ENCODE measurements at regions not wholly inside any gene's neighbourhood (a gene's known extent, or its start where the extent isn't known, plus 50 kb on each side); places are given as distances from the start of the nearest gene placed in this dataset.

GRCh38 chr4:160877087-160877790, 1286.6 kb downstream of the FSTL5 start:
- no peaks in the 10 kb centered on the region for H3K27me3 ChIP-seq (replicated peaks in 2 of 5; ENCODE audit: control insufficient read depth in 4 of 5, insufficient read depth in 5 of 5, low read length in 4 of 5)
- H3K4me3 ChIP-seq (ENCODE audit: control insufficient read depth in 1 of 7, extremely low read depth in 1 of 7, insufficient read depth in 4 of 7, low read depth in 2 of 7, low read length in 6 of 7) = no peak overlapping the region
- WGBS (ENCODE audit: insufficient coverage) = 89% methylated on average over 8 of the region's 9 CpGs
- ChIA-PET CTCF (no interaction called here), POLR2A (no interaction called here)
- no peaks in the 10 kb centered on the region for H3K9me3 ChIP-seq (ENCODE audit: control extremely low read depth in 1 of 5, control insufficient read depth in 4 of 5, insufficient read depth in 2 of 5, low read depth in 1 of 5, low read length in 4 of 5)
- DNase-seq = no peak
- no peaks in the 10 kb centered on the region for H3K36me3 ChIP-seq (ENCODE audit: control insufficient read depth in 4 of 4, insufficient read depth in 4 of 4, low read length in 3 of 4)
- no peak overlapping the region for H3K27ac ChIP-seq (ENCODE audit: insufficient read depth in 1 of 2, low read depth in 1 of 2, low read length in 2 of 2, poor library complexity in 1 of 2, severe bottlenecking in 2 of 2)
- H3K4me1 ChIP-seq (ENCODE audit: control extremely low read depth in 1 of 4, control insufficient read depth in 4 of 4, insufficient read depth in 4 of 4, low read length in 3 of 4) = no peaks in the 10 kb centered on the region

GRCh38 chr4:160880180-160880579, 1283.6 kb downstream of the FSTL5 start:
- Histone ChIP-seq H3K27me3 (replicated peaks in 2 of 5; ENCODE audit: control insufficient read depth in 4 of 5, insufficient read depth in 5 of 5, low read length in 4 of 5) (no peaks in the 10 kb centered on the region), H3K27ac (ENCODE audit: insufficient read depth in 1 of 2, low read depth in 1 of 2, low read length in 2 of 2, poor library complexity in 1 of 2, severe bottlenecking in 2 of 2) (no peak overlapping the region), H3K4me3 (ENCODE audit: control insufficient read depth in 1 of 7, extremely low read depth in 1 of 7, insufficient read depth in 4 of 7, low read depth in 2 of 7, low read length in 6 of 7) (no peak overlapping the region), H3K9me3 (ENCODE audit: control extremely low read depth in 1 of 5, control insufficient read depth in 4 of 5, insufficient read depth in 2 of 5, low read depth in 1 of 5, low read length in 4 of 5) (no peaks in the 10 kb centered on the region), H3K4me1 (ENCODE audit: control extremely low read depth in 1 of 4, control insufficient read depth in 4 of 4, insufficient read depth in 4 of 4, low read length in 3 of 4) (no peaks in the 10 kb centered on the region), H3K36me3 (ENCODE audit: control insufficient read depth in 4 of 4, insufficient read depth in 4 of 4, low read length in 3 of 4) (no peaks in the 10 kb centered on the region)
- ChIA-PET CTCF (no interaction called here), POLR2A (no interaction called here)
- WGBS (ENCODE audit: insufficient coverage) = 75% methylated on average over 4 of the region's 5 CpGs
- no peak for DNase-seq

- 100% methylated on average over 1 of the region's 1 CpG for WGBS (ENCODE audit: insufficient coverage)
- no peaks in the 10 kb centered on the region for H3K4me1 ChIP-seq (ENCODE audit: control extremely low read depth in 1 of 4, control insufficient read depth in 4 of 4, insufficient read depth in 4 of 4, low read length in 3 of 4)
- ChIA-PET POLR2A (no interaction called here), CTCF (no interaction called here)
- no peak for DNase-seq
- peaks cover 0 to 6% (median 3%) of the 10 kb centered on the region in 5 experiments for H3K9me3 ChIP-seq (ENCODE audit: control extremely low read depth in 1 of 5, control insufficient read depth in 4 of 5, insufficient read depth in 2 of 5, low read depth in 1 of 5, low read length in 4 of 5)
- no peaks in the 10 kb centered on the region for H3K27me3 ChIP-seq (replicated peaks in 2 of 5; ENCODE audit: control insufficient read depth in 4 of 5, insufficient read depth in 5 of 5, low read length in 4 of 5)
- H3K36me3 ChIP-seq (ENCODE audit: control insufficient read depth in 4 of 4, insufficient read depth in 4 of 4, low read length in 3 of 4) = no peaks in the 10 kb centered on the region
- no peak overlapping the region for H3K4me3 ChIP-seq (ENCODE audit: control insufficient read depth in 1 of 7, extremely low read depth in 1 of 7, insufficient read depth in 4 of 7, low read depth in 2 of 7, low read length in 6 of 7)
- no peak overlapping the region for H3K27ac ChIP-seq (ENCODE audit: insufficient read depth in 1 of 2, low read depth in 1 of 2, low read length in 2 of 2, poor library complexity in 1 of 2, severe bottlenecking in 2 of 2)
These were observed 1276.1 kb downstream of the FSTL5 start for GRCh38 chr4:160887668-160888067.

DNA sequence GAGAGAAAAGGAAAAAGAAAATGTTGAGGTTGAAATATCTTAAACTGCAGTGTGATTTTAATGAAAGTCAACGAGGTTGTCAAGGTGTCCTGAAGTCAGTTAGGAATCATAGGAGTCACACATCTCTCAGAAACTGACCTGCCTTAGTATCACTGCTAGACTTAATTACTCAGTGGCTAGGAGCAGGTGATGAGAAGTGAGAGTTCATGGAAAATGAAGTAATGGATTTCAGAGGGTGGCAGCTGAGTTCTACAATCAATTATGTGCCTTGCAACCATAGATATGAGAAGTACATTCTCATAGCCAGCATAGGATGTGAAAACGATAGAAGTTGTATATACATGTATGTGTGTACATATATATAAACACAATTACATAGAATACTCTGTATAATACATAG, 1269.7 kb downstream of the FSTL5 start:
- no peak for DNase-seq
- POLR2A ChIA-PET = no interaction called here
- WGBS (ENCODE audit: insufficient coverage) = 43% methylated on average over 1 of the region's 2 CpGs
- Histone ChIP-seq H3K27ac (ENCODE audit: insufficient read depth in 1 of 2, low read depth in 1 of 2, low read length in 2 of 2, poor library complexity in 1 of 2, severe bottlenecking in 2 of 2) (no peak overlapping the region), H3K4me3 (ENCODE audit: control insufficient read depth in 1 of 7, extremely low read depth in 1 of 7, insufficient read depth in 4 of 7, low read depth in 2 of 7, low read length in 6 of 7) (no peak overlapping the region), H3K27me3 (replicated peaks in 2 of 5; ENCODE audit: control insufficient read depth in 4 of 5, insufficient read depth in 5 of 5, low read length in 4 of 5) (no peaks in the 10 kb centered on the region), H3K36me3 (ENCODE audit: control insufficient read depth in 4 of 4, insufficient read depth in 4 of 4, low read length in 3 of 4) (no peaks in the 10 kb centered on the region), H3K9me3 (ENCODE audit: control extremely low read depth in 1 of 5, control insufficient read depth in 4 of 5, insufficient read depth in 2 of 5, low read depth in 1 of 5, low read length in 4 of 5) (peaks cover 0 to 1% (median 0%) of the 10 kb centered on the region in 5 experiments), H3K4me1 (ENCODE audit: control extremely low read depth in 1 of 4, control insufficient read depth in 4 of 4, insufficient read depth in 4 of 4, low read length in 3 of 4) (no peaks in the 10 kb centered on the region)
- CTCF ChIA-PET = no interaction called here

- H3K4me1 ChIP-seq (ENCODE audit: control extremely low read depth in 1 of 4, control insufficient read depth in 4 of 4, insufficient read depth in 4 of 4, low read length in 3 of 4) = no peaks in the 10 kb centered on the region
- no peak for DNase-seq
- POLR2A ChIA-PET = no interaction called here
These were observed 1269.0 kb downstream of the FSTL5 start for GRCh38 chr4:160894809-160895208.

DNA sequence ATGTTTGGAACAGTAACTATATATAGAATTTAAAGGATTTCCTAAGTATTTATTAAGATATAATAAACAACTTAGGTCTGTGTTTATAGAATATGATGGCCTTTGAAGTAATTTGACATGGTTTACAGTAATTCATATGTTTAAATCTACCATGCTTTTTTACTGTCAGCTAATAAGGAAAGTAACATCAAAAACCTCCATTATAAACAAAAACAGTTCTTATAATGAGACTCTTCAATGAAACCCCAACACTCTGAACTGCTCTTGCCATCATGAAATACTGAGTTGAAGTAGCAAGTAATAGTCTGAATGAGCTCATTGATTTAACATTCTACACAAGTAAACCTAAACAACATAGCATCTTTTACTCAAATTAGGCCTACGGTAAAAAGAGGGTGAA, 1236.5 kb downstream of the FSTL5 start:
- no peak overlapping the region for H3K4me3 ChIP-seq (ENCODE audit: control insufficient read depth in 1 of 7, extremely low read depth in 1 of 7, insufficient read depth in 4 of 7, low read depth in 2 of 7, low read length in 6 of 7)
- H3K36me3 ChIP-seq (ENCODE audit: control insufficient read depth in 4 of 4, insufficient read depth in 4 of 4, low read length in 3 of 4) = no peaks in the 10 kb centered on the region
- no peak overlapping the region for H3K27ac ChIP-seq (ENCODE audit: insufficient read depth in 1 of 2, low read depth in 1 of 2, low read length in 2 of 2, poor library complexity in 1 of 2, severe bottlenecking in 2 of 2)
- WGBS (ENCODE audit: insufficient coverage) = no CpG with 5 or more reads among the region's 1 CpG
- no peaks in the 10 kb centered on the region for H3K4me1 ChIP-seq (ENCODE audit: control extremely low read depth in 1 of 4, control insufficient read depth in 4 of 4, insufficient read depth in 4 of 4, low read length in 3 of 4)
- H3K9me3 ChIP-seq (ENCODE audit: control extremely low read depth in 1 of 5, control insufficient read depth in 4 of 5, insufficient read depth in 2 of 5, low read depth in 1 of 5, low read length in 4 of 5) = no peaks in the 10 kb centered on the region
- ChIA-PET POLR2A (no interaction called here), CTCF (no interaction called here)
- no peak for DNase-seq
- no peaks in the 10 kb centered on the region for H3K27me3 ChIP-seq (replicated peaks in 2 of 5; ENCODE audit: control insufficient read depth in 4 of 5, insufficient read depth in 5 of 5, low read length in 4 of 5)

More at GRCh38 chr4:160894809-160895208, 1269.0 kb downstream of the FSTL5 start:
- Histone ChIP-seq H3K27me3 (replicated peaks in 2 of 5; ENCODE audit: control insufficient read depth in 4 of 5, insufficient read depth in 5 of 5, low read length in 4 of 5) (no peaks in the 10 kb centered on the region), H3K36me3 (ENCODE audit: control insufficient read depth in 4 of 4, insufficient read depth in 4 of 4, low read length in 3 of 4) (no peaks in the 10 kb centered on the region), H3K27ac (ENCODE audit: insufficient read depth in 1 of 2, low read depth in 1 of 2, low read length in 2 of 2, poor library complexity in 1 of 2, severe bottlenecking in 2 of 2) (no peak overlapping the region), H3K9me3 (ENCODE audit: control extremely low read depth in 1 of 5, control insufficient read depth in 4 of 5, insufficient read depth in 2 of 5, low read depth in 1 of 5, low read length in 4 of 5) (peaks cover 0 to 1% (median 0%) of the 10 kb centered on the region in 5 experiments), H3K4me3 (ENCODE audit: control insufficient read depth in 1 of 7, extremely low read depth in 1 of 7, insufficient read depth in 4 of 7, low read depth in 2 of 7, low read length in 6 of 7) (no peak overlapping the region)
- CTCF ChIA-PET = interaction anchor here (0.7 kb wide), 1 partner anchor 60 kb away, joined by 3 read pairs; no protein-coding TSS in a partner anchor
- WGBS (ENCODE audit: insufficient coverage) = no CpG with 5 or more reads among the region's 3 CpGs

GRCh38 chr4:160928482-160928881, 1235.3 kb downstream of the FSTL5 start:
- no peak for DNase-seq
- no peaks in the 10 kb centered on the region for H3K36me3 ChIP-seq (ENCODE audit: control insufficient read depth in 4 of 4, insufficient read depth in 4 of 4, low read length in 3 of 4)
- ChIA-PET CTCF (no interaction called here), POLR2A (no interaction called here)
- no peaks in the 10 kb centered on the region for H3K27me3 ChIP-seq (replicated peaks in 2 of 5; ENCODE audit: control insufficient read depth in 4 of 5, insufficient read depth in 5 of 5, low read length in 4 of 5)
- no peak overlapping the region for H3K27ac ChIP-seq (ENCODE audit: insufficient read depth in 1 of 2, low read depth in 1 of 2, low read length in 2 of 2, poor library complexity in 1 of 2, severe bottlenecking in 2 of 2)
- 43% methylated on average over 1 of the region's 3 CpGs for WGBS (ENCODE audit: insufficient coverage)
- H3K4me1 ChIP-seq (ENCODE audit: control extremely low read depth in 1 of 4, control insufficient read depth in 4 of 4, insufficient read depth in 4 of 4, low read length in 3 of 4) = no peaks in the 10 kb centered on the region
- no peaks in the 10 kb centered on the region for H3K9me3 ChIP-seq (ENCODE audit: control extremely low read depth in 1 of 5, control insufficient read depth in 4 of 5, insufficient read depth in 2 of 5, low read depth in 1 of 5, low read length in 4 of 5)
- H3K4me3 ChIP-seq (ENCODE audit: control insufficient read depth in 1 of 7, extremely low read depth in 1 of 7, insufficient read depth in 4 of 7, low read depth in 2 of 7, low read length in 6 of 7) = no peak overlapping the region
